GM21390 (cell line): ENCODE measurements at regions not wholly inside any gene's neighbourhood (a gene's known extent, or its start where the extent isn't known, plus 50 kb on each side); places are given as distances from the start of the nearest gene placed in this dataset.

Experiments used
- ATAC-seq: cut with Tn5 transposase; IDR thresholded peaks from one replicate; pipeline ENCODE4 v1.9.1; 2021; ENCODE audit not compliant: unreplicated experiment

- ATAC-seq = no peak
Observed at GRCh38 chr9:11312966-11313365, 700.2 kb upstream of the PTPRD start.

GRCh38 chr9:11318946-11319345 is 706.1 kb upstream of the PTPRD start:
- no peak for ATAC-seq

- no peak for ATAC-seq
Observed at GRCh38 chr9:11319538-11319937, 706.7 kb upstream of the PTPRD start.

GRCh38 chr9:11320989-11321388 is 708.2 kb upstream of the PTPRD start:
- ATAC-seq = no peak

GRCh38 chr9:11323457-11323856 is 710.7 kb upstream of the PTPRD start:
- no peak for ATAC-seq

GRCh38 chr9:11326231-11326630 is 713.4 kb upstream of the PTPRD start:
- ATAC-seq = no peak

GRCh38 chr9:11328326-11328725 is 715.5 kb upstream of the PTPRD start:
- ATAC-seq = no peak

- no peak for ATAC-seq
Observed at GRCh38 chr9:11335011-11335410, 722.2 kb upstream of the PTPRD start.

GRCh38 chr9:11338130-11338529 is 725.3 kb upstream of the PTPRD start:
- ATAC-seq = peak; percentile 95

GRCh38 chr9:11340654-11341053 is 727.9 kb upstream of the PTPRD start:
- no peak for ATAC-seq

- no peak for ATAC-seq
Observed at GRCh38 chr9:11347437-11347836, 734.6 kb upstream of the PTPRD start.

- ATAC-seq = no peak
Observed at GRCh38 chr9:11348366-11348765, 735.6 kb upstream of the PTPRD start.

GRCh38 chr9:11349187-11349586 is 736.4 kb upstream of the PTPRD start:
- no peak for ATAC-seq

- no peak for ATAC-seq
Observed at GRCh38 chr9:11352612-11353011, 739.8 kb upstream of the PTPRD start.

- no peak for ATAC-seq
Observed at GRCh38 chr9:11356067-11356466, 743.3 kb upstream of the PTPRD start.

- no peak for ATAC-seq
Observed at GRCh38 chr9:11366585-11367129, 753.9 kb upstream of the PTPRD start.

- ATAC-seq = no peak
Observed at GRCh38 chr9:11374926-11375325, 762.1 kb upstream of the PTPRD start.

GRCh38 chr9:11402621-11403020 is 789.8 kb upstream of the PTPRD start:
- ATAC-seq = no peak

- no peak for ATAC-seq
Observed at GRCh38 chr9:11414241-11414640, 801.4 kb upstream of the PTPRD start.

GRCh38 chr9:11417782-11418181 is 805.0 kb upstream of the PTPRD start:
- no peak for ATAC-seq

GRCh38 chr9:11431490-11431889 is 818.7 kb upstream of the PTPRD start:
- no peak for ATAC-seq

GRCh38 chr9:11432361-11432760 is 819.6 kb upstream of the PTPRD start:
- no peak for ATAC-seq

- ATAC-seq = no peak
Observed at GRCh38 chr9:11443631-11444030, 830.8 kb upstream of the PTPRD start.
